HG02798 (cell line): ENCODE measurements at regions not wholly inside any gene's neighbourhood (a gene's known extent, or its start where the extent isn't known, plus 50 kb on each side); places are given as distances from the start of the nearest gene placed in this dataset.

Source experiments
- ATAC-seq: cut with Tn5 transposase; IDR thresholded peaks from one replicate; pipeline ENCODE4 v1.9.1; 2021; ENCODE audit warnings: mild to moderate bottlenecking; ENCODE audit not compliant: unreplicated experiment, poor library complexity

- no peak for ATAC-seq
These were observed 63.9 kb upstream of the PLEKHG1 start for GRCh38 chr6:150535818-150536220.

GRCh38 chr6:150536835-150537234 lies 62.9 kb upstream of the PLEKHG1 start:
- no peak for ATAC-seq

GRCh38 chr6:150537491-150537890 lies 62.2 kb upstream of the PLEKHG1 start:
- no peak for ATAC-seq

GRCh38 chr6:150537893-150538292 lies 61.8 kb upstream of the PLEKHG1 start:
- no peak for ATAC-seq

- no peak for ATAC-seq
These were observed 60.6 kb upstream of the PLEKHG1 start for GRCh38 chr6:150539111-150539510.

- no peak for ATAC-seq
These were observed 60.1 kb upstream of the PLEKHG1 start for GRCh38 chr6:150539568-150539967.

GRCh38 chr6:150541576-150541975 lies 58.1 kb upstream of the PLEKHG1 start:
- no peak for ATAC-seq

GRCh38 chr6:150543178-150543577 lies 56.5 kb upstream of the PLEKHG1 start:
- ATAC-seq, result no peak

GRCh38 chr6:150544793-150545192 lies 54.9 kb upstream of the PLEKHG1 start:
- no peak for ATAC-seq

- ATAC-seq, result no peak
These were observed 53.2 kb upstream of the PLEKHG1 start for GRCh38 chr6:150546457-150546856.

GRCh38 chr6:150547502-150548222 lies 52.0 kb upstream of the PLEKHG1 start:
- no peak for ATAC-seq

- ATAC-seq, result no peak
These were observed 51.4 kb upstream of the PLEKHG1 start for GRCh38 chr6:150548330-150548729.

GRCh38 chr6:150549007-150549406 lies 50.7 kb upstream of the PLEKHG1 start:
- ATAC-seq, result no peak

GRCh38 chr6:150549674-150550101 lies 50.0 kb upstream of the PLEKHG1 start:
- ATAC-seq, result no peak
